ENCODE measurements at regions not wholly inside any gene's neighbourhood (a gene's known extent, or its start where the extent isn't known, plus 50 kb on each side); places are given as distances from the start of the nearest gene placed in this dataset.

GRCh38 chr7:16178092-16178491 is 243.2 kb downstream of the CRPPA start:
- TF ChIP-seq POLR2A (IDR thresholded peaks at IDR 0.05; ENCODE audit: low read depth, low read length), result no peak
- TF ChIP-seq POLR2AphosphoS5 (IDR thresholded peaks at IDR 0.05; ENCODE audit: low read depth, low read length), result no peak
- no peak for TF ChIP-seq TAF1 (IDR thresholded peaks at IDR 0.05; ENCODE audit: borderline replicate concordance, low read depth, low read length)

Data from GM12892 (cell line).